GM23338 (cell line): ENCODE measurements at regions not wholly inside any gene's neighbourhood (a gene's known extent, or its start where the extent isn't known, plus 50 kb on each side); places are given as distances from the start of the nearest gene placed in this dataset.
A peak's percentile ranks its signal among the peaks of the same experiment; 100 is the strongest.

Experiments
- ATAC-seq: fragments of 200-7000 bp; cut with Tn5 transposase; 3 replicates; pipeline ENCODE4 v1.9.1; 2020
- DNase-seq: peaks from one replicate; pipeline ENCODE4 v3.0.0-alpha.2; 2015; ENCODE audit warnings: low spot score
- H2AFZ ChIP-seq: fragments of 200-600 bp; sonication (generic); 2 replicates; pipeline ENCODE4 v1.8.0; 2016; ENCODE audit warnings: antibody characterized with exemption, mild to moderate bottlenecking, moderate library complexity
- H3F3A ChIP-seq: fragments of 200-600 bp; sonication (generic); replicated peaks from 2 replicates; pipeline ENCODE4 v1.8.0; 2017; ENCODE audit warnings: antibody characterized with exemption, mixed run types, low read depth
- H3K27ac ChIP-seq: fragments of 200-600 bp; sonication (generic); 2 replicates; pipeline ENCODE4 v1.6.1; 2016; ENCODE audit warnings: low read depth
- H3K27me3 ChIP-seq: fragments of 200-600 bp; sonication (generic); 2 replicates; pipeline ENCODE4 v1.8.0; 2016; ENCODE audit warnings: mild to moderate bottlenecking, mixed run types, moderate library complexity; ENCODE audit not compliant: insufficient read depth
- H3K36me3 ChIP-seq: fragments of 200-600 bp; sonication (generic); 2 replicates; pipeline ENCODE4 v1.8.0; 2016; ENCODE audit warnings: mild to moderate bottlenecking; ENCODE audit not compliant: insufficient read depth
- H3K4me1 ChIP-seq: fragments of 200-600 bp; sonication (generic); 2 replicates; pipeline ENCODE4 v1.8.0; 2016; ENCODE audit warnings: mild to moderate bottlenecking, moderate library complexity; ENCODE audit not compliant: insufficient read depth
- H3K4me2 ChIP-seq: fragments of 200-600 bp; sonication (generic); 2 replicates; pipeline ENCODE4 v1.7.1; 2017; ENCODE audit warnings: mixed run types
- H3K4me3 ChIP-seq: fragments of 200-600 bp; sonication (generic); 2 replicates; pipeline ENCODE4 v1.6.1; 2016; ENCODE audit warnings: mixed run types
- H3K79me2 ChIP-seq: fragments of 200-600 bp; sonication (generic); replicated peaks from 2 replicates; pipeline ENCODE4 v1.8.0; 2017; ENCODE audit warnings: mild to moderate bottlenecking; ENCODE audit not compliant: insufficient read depth
- H3K9me2 ChIP-seq: fragments of 200-600 bp; sonication (generic); 2 replicates; pipeline ENCODE4 v1.8.0; 2017; ENCODE audit not compliant: insufficient read depth
- H4K20me1 ChIP-seq: fragments of 200-600 bp; sonication (generic); replicated peaks from 2 replicates; pipeline ENCODE4 v1.8.0; 2017; ENCODE audit warnings: mild to moderate bottlenecking; ENCODE audit not compliant: insufficient read depth
- H3K27ac Mint-ChIP-seq: 2 replicates; pipeline ENCODE4 v1.8.0; 2020; ENCODE audit warnings: inconsistent platforms, mild to moderate bottlenecking, moderate library complexity, mixed read lengths
- H3K27me3 Mint-ChIP-seq: 3 replicates; pipeline ENCODE4 v1.8.0; 2022; ENCODE audit warnings: low read depth, mild to moderate bottlenecking, moderate library complexity, mixed read lengths, inconsistent platforms; ENCODE audit not compliant: insufficient read depth, poor library complexity
- H3K36me3 Mint-ChIP-seq: 3 replicates; pipeline ENCODE4 v1.8.0; 2021; ENCODE audit warnings: low read depth, mild to moderate bottlenecking, inconsistent platforms, moderate library complexity, mixed read lengths
- H3K4me1 Mint-ChIP-seq: 3 replicates; pipeline ENCODE4 v1.8.0; 2020; ENCODE audit warnings: mild to moderate bottlenecking, inconsistent platforms, mixed read lengths
- H3K4me3 Mint-ChIP-seq: 3 replicates; pipeline ENCODE4 v1.8.0; 2021; ENCODE audit warnings: moderate library complexity, mild to moderate bottlenecking, inconsistent platforms, mixed read lengths
- H3K9me3 Mint-ChIP-seq: 3 replicates; pipeline ENCODE4 v1.8.0; 2020; ENCODE audit warnings: moderate library complexity, mild to moderate bottlenecking, inconsistent platforms, mixed read lengths
- CTCF ChIP-seq, 2 experiments: fragments of 200-600 bp in 1 of 2; sonication (generic) in 1 of 2; conservative IDR thresholded peaks; 2 replicates each; pipeline versions ENCODE4 v1.5.1 to v1.6.1; 2016 to 2017; ENCODE audit warnings: antibody characterized with exemption in 2 of 2, low read depth in 2 of 2, mild to moderate bottlenecking in 2 of 2, moderate library complexity in 1 of 2
- EZH2 ChIP-seq: fragments of 200-600 bp; sonication (generic); IDR thresholded peaks from one replicate; pipeline ENCODE4 v1.8.0; 2017; ENCODE audit warnings: antibody characterized with exemption, mild to moderate bottlenecking, low read depth; ENCODE audit not compliant: unreplicated experiment
- EZH2phosphoT487 ChIP-seq: fragments of 200-600 bp; sonication (generic); IDR thresholded peaks from one replicate; pipeline ENCODE4 v1.8.1; 2018; ENCODE audit warnings: antibody characterized with exemption; ENCODE audit not compliant: unreplicated experiment
- REST ChIP-seq: IDR thresholded peaks from one replicate; pipeline ENCODE4 v1.6.1; 2018; ENCODE audit warnings: antibody characterized with exemption; ENCODE audit not compliant: unreplicated experiment
- ZNF331 ChIP-seq: fragments of 250-450 bp; sonication (Bioruptor Pico); IDR thresholded peaks from 2 replicates; pipeline ENCODE4 v1.5.0; 2020; ENCODE audit warnings: low read depth, mild to moderate bottlenecking, moderate library complexity
- ZNF462 ChIP-seq: fragments of 250-450 bp; sonication (Bioruptor Pico); IDR thresholded peaks from 2 replicates; pipeline ENCODE4 v1.5.0; 2020; ENCODE audit warnings: mild to moderate bottlenecking, moderate library complexity

GRCh38 chr18:53952700-53953099 lies 271.8 kb downstream of the MBD2 start (continued):
- TF ChIP-seq ZNF462 (CRISPR knock-in tag) = no peak
- TF ChIP-seq ZNF331 (CRISPR knock-in tag) = no peak
- TF ChIP-seq EZH2phosphoT487 = no peak

GRCh38 chr18:53950545-53950944 lies 273.9 kb downstream of the MBD2 start:
- no peak overlapping the region for H3K4me3 Mint-ChIP-seq
- Histone ChIP-seq H3F3A (no peaks in the 10 kb centered on the region), H3K36me3 (no peaks in the 10 kb centered on the region), H3K27ac (no peak overlapping the region), H3K9me2 (no peaks in the 10 kb centered on the region; the same call in 1 of the 2 replicates), H3K27me3 (no peaks in the 10 kb centered on the region), H4K20me1 (no peaks in the 10 kb centered on the region), H3K4me3 (no peak overlapping the region), H3K4me2 (no peak overlapping the region), H3K79me2 (no peaks in the 10 kb centered on the region), H2AFZ (no peak overlapping the region), H3K4me1 (no peaks in the 10 kb centered on the region)
- DNase-seq = peak; percentile 18
- H3K36me3 Mint-ChIP-seq = no peaks in the 10 kb centered on the region; the same call in 2 of the 3 replicates
- H3K27ac Mint-ChIP-seq = no peak overlapping the region
- TF ChIP-seq CTCF (conservative IDR thresholded peaks at IDR 0.05; ENCODE audit: low read depth in 2 of 2) (peak; percentile 36 to 40; a peak in 3 of 4 replicates), REST (no peak), EZH2 (no peak)
- ATAC-seq = peak; percentile 60
- H3K4me1 Mint-ChIP-seq = no peaks in the 10 kb centered on the region
- no peaks in the 10 kb centered on the region for H3K27me3 Mint-ChIP-seq
- peaks cover 16% of the 10 kb centered on the region for H3K9me3 Mint-ChIP-seq
